Mucosa of gallbladder (tissue), 1 donor: ENCODE measurements at regions not wholly inside any gene's neighbourhood (a gene's known extent, or its start where the extent isn't known, plus 50 kb on each side); places are given as distances from the start of the nearest gene placed in this dataset.
"Not testable (repeated sequence)": the region's sequence is repeated elsewhere in the genome, so short reads cannot be mapped to it uniquely, and the experiment has no call there.

Experiments used
- DNase-seq: peaks from one replicate; pipeline ENCODE4 v3.0.0-alpha.2; 2020; ENCODE audit warnings: low spot score
- donor health status: DM: no; HTN: no; CAD: no.

GRCh38 chr7:120070201-120070600 is 202.8 kb upstream of the KCND2 start:
- no peak for DNase-seq

DNA sequence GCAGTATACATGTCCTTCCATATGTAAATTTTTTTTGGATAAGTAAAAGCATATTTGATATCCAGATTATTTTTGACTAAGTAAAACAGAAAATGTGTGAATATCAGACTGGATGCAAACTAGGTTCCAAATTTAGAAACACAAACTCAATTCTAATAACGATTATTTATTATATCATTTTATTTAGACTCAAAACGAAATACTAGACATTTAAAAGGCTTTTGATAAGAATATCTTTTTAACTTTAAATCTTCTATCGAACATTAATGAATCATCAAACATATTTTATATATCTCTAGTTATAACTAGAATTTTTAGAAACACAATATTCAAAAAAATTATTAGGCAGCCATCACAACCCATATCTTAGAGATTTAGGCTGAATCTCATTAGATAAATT is 195.2 kb upstream of the KCND2 start:
- no peak for DNase-seq

DNA sequence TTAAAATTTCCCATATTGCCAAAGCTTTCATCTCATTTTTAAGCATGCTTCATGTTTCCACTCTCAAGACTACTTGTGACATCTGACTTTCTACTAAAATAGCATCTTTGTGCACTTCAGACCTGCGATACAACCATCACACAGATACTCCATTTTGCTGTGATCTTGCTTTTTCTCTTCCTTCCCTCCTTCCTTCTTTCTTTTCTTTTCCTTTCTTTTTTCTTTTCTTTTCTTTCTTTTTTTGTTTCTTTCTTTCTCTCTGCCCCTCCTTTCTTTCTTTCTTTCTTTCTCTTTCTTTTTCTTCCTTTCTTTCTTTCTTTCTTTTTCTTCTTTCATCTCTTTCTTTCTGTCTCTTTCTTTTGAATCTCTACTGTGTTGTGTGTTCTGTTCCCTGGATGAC is 194.0 kb upstream of the KCND2 start:
- no peak for DNase-seq

DNA sequence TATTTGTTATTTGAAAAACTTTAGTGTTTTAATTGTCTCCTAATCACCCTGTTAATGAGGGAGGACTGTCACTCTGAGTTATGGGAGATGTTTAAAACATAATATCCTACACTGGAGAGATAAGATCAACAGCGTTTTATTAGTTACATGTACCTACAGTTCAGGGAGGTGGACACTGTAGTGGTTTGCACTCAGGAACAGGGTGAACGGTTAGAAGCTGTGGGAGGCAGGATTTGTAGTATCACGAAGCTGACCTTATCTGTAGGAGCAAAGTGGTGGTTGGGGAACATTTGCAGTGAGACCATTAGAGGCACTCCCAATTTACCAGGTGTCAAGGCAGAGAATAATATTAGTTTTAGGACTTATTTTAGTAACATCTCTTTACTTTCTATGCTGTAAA is 193.3 kb upstream of the KCND2 start:
- no peak for DNase-seq

DNA sequence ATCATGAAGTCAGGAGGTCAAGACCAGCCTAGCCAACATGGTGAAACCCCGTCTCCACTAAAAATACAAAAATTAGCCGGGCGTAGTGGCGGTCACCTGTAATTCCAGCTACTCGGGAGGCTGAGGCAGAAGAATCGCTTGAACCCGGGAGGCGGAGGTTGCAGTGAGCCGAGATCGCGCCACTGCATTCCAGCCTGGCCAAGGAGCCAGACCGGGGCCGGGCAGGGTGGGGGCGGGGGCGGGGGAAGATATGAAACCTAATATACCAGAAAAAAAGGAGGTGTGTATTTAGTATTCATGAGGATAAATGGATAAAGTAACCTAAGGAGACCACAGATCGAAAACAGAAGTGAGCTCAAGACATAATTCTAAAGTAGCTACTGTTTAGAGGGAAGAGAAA is 186.5 kb upstream of the KCND2 start:
- DNase-seq, result not testable (repeated sequence)

GRCh38 chr7:120089968-120090367 is 183.0 kb upstream of the KCND2 start:
- DNase-seq, result no peak

DNA sequence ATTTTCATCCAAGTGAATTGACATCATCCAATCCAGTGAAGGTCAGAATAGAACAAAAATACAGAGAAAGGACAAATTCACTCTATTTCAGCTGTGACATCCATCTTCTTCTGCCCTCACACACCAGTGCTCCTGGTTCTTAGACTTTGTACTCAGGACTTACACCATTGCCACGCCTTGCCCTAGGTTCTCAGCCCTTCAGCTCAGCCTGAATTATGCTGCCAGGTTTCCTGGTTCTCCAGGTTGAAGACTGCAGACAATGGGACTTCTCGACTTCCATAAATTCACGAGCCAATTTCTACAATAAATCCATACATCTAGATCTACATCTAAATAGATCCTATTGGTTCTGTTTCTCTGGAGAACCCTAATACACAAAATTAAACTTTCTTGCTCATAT is 181.2 kb upstream of the KCND2 start:
- peak; percentile 80 for DNase-seq

DNA sequence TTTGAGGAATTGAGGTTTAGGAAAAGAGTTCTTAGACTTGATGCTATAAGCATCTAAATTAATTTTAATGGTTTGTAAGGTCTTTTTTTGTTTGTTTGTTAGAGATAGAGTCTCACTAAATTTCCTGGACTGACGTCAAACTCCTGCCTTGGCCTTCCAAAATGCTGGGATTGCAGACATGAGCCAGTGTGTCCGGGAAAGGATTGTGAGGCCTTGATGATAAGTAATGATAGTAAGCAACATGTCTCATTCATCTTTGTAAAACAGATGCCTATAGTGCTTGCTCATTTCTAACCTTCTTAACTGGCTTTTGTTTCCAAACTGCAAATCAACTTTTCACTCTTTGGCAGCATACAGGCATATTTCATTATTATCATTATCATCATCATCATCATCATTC is 176.0 kb upstream of the KCND2 start:
- DNase-seq, result no peak

- no peak for DNase-seq
Observed at GRCh38 chr7:120097774-120098173, 175.2 kb upstream of the KCND2 start.

DNA sequence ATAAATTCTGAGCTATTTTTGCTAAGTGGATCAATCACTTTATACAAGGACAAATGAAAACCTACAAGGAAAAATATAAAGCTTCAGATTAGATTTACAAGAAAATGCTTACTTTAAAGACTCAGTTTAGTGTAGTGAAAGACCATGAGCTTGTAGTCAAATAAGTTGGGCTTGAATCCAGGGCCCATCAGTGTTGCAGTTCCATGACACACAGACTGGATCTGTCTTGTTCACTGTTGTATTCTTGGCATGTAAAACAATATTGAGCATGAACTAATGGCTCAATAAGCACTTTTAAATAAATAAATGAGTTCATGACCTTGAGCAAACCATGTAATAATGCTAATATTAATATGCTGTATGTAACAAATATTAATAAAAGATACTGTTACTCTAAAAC is 164.6 kb upstream of the KCND2 start:
- DNase-seq, result no peak

GRCh38 chr7:120110169-120110568 is 162.8 kb upstream of the KCND2 start:
- peak; percentile 43 for DNase-seq

GRCh38 chr7:120114626-120115025 is 158.3 kb upstream of the KCND2 start:
- no peak for DNase-seq

DNA sequence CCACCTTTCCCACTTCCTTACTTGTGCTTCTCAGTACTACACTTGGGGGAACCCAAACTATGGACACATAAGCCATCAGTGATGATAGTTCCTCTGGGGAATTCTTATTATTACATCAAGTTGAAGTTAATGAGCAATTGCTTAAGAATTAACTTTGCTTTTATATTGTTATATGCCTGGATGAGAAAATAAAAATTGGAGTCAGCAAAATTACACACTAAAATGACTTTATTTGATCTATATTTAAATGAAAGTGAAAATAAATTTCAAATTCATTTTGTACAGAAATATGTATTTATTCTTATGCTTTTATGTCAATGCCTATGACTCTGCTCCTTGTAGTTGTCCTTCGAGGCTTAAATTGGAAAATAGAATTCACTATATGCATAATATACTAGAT is 149.4 kb upstream of the KCND2 start:
- DNase-seq, result no peak

DNA sequence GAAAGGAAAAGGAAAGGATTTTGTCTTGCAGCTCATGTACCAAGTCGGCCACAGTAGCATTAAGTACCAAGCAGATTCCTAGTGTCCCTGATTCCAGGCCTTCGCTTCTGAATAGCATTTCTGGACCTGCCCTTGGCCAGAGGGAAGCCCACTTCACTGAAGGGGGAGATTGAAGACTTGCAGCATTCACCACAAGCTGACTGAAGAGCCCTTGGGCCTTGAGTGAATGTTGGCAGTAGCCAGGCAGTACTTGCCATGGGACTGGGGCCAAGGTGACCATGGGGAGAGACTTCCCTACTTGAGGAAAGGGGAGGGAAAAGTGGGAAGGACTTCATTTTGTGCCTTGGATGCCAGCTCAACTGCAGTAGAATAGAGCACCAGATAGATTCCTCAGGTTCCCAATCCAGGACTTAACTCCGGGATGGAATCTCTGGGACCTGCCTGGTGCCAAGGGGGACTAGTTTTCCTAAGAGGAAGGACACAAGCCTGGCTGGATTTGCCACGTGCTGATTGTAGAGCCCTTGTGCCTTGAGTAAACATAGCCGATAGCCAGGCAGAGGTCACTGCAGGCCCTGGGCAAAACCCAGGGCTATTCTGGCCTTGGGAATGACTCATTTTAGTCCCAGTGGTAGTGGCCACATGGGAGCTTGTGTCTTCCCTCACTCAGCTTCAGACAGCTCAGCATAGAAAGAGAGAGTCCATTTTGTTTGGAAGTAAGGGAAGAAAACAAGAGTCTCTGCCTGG is 141.7 kb upstream of the KCND2 start:
- DNase-seq, result no peak

- peak; percentile 12 for DNase-seq
Observed at GRCh38 chr7:120138497-120138896, 134.5 kb upstream of the KCND2 start.

DNA sequence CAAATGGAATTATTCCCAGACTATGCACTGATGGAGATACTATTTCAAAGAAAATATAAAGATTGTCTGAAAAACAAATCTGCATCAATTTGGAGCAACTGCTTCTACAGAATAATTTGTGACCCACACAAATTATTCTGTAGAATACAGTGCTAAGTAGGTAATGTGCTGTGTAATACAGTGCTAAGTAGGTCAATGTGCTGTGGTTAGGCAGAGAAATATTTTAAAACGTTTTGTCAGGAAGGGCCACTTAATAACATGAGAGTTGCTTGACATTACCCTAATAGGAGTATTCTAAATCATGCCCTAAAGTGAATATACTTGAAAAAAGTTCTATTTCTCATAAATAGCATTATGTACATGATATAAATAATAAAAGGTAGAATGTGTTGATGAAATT is 116.5 kb upstream of the KCND2 start:
- DNase-seq, result no peak

DNA sequence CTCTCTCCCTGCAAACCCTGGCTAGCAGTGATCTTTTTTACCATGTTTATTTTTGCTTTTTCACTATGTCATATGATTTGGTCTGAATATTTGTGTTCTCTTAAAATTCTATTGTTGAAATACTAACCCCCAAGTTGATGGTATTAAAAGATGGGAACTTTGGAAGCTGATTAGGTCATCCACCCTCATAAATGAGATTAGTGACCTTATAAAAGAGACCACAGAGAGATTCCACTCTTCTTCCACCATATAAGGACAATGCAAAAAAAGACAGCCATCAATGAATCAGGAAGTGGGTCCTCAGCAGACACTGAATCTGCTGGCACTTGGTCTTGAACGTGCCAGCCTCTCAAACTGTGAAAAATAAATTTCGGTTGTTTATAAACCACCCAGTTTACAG is 112.8 kb upstream of the KCND2 start:
- no peak for DNase-seq

DNA sequence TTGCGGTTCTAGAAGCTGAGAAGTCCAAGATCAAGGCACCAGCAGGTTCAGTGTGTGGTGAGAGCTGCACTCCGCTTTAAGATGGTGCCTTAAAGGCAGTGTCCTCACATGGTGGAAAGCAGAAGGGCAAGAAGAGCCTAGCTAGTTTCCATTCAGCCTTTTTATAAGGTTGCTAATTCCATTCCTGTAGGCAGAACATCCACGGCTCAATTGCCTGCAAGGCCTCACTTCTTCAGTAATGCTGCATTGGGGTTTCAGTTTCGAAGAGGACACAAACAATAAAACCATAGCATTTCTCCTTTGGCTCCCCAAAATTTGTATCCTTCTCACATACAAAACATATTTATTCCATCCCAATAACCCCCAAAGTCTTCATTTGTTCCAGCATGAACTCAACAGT is 109.5 kb upstream of the KCND2 start:
- no peak for DNase-seq

- DNase-seq, result no peak
Observed at GRCh38 chr7:120165227-120165626, 107.7 kb upstream of the KCND2 start.

DNA sequence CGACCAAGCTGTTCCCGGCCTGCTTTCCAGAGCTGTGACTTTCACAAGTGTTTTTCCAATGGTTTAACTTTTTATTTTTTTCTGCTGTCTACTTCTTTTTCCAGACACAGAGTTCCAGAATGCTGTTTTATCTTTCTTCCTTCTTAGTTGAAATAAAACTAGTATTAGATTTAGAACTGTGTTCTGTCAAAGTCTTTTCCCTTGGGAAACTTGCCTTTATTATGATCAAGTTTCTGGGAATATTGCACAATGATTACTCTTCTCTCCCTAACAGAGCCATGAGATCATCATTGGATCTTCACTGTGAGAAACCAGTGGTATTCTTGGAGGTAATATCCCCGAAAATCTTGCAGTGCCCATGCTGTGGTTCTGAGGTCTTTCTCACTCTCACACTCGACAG is 104.9 kb upstream of the KCND2 start:
- DNase-seq, result no peak

- DNase-seq, result no peak
Observed at GRCh38 chr7:120169996-120170783, 102.8 kb upstream of the KCND2 start.

DNA sequence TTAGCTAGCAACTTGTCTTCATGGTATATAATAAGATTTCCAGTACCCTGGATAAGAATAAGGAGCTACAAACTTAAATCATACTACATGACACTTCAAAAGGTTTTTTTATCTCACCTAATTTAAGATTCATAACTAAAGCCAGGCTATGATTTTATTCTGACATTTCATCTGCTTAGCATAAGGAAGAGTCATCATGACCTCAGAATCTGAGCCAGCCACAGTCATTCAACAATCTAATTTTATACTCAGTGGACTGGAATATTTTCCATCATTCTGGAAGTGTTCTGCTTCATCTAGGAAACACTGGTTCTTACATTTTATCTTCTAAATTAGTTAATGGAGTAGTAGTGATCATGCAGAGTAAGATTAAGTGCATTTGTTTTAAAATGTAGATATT is 102.1 kb upstream of the KCND2 start:
- DNase-seq, result no peak

- no peak for DNase-seq
Observed at GRCh38 chr7:120171406-120171805, 101.6 kb upstream of the KCND2 start.

DNA sequence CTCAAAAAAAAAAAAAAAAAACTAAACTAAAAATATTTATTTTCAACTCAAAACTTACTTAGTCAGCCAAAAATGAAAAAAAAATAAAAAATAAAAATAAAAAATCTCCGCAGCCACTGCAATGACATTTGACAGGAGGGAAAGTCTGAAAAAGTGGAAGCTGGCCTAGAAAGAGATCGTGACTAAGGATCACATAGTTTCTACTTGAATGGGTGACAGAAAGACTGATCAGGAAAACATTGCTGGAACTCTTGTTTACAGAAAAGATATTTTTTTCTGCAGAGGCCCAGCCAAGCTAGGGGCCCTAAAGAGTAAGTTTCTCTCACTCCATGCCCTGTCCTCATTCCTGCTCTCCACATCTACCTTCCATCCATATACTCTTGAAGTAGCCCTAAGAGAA is 92.8 kb upstream of the KCND2 start:
- no peak for DNase-seq
